Heart left ventricle (tissue), 13 donors: ENCODE measurements at regions not wholly inside any gene's neighbourhood (a gene's known extent, or its start where the extent isn't known, plus 50 kb on each side); places are given as distances from the start of the nearest gene placed in this dataset.

Source experiments
- POLR2A ChIP-seq, 2 donors: fragments of 450-650 bp; IDR thresholded peaks; one replicate each; pipeline ENCODE4 v1.6.1; 2017; ENCODE audit warnings: antibody characterized with exemption in 2 of 2, mild to moderate bottlenecking in 2 of 2, moderate library complexity in 2 of 2
- TF ChIP-seq, protein P1 (sequence below), 12 donors: fragments of 200-600 bp; sonication (generic) in 4 of 12; IDR thresholded peaks; one replicate each; pipeline versions ENCODE4 v1.5.0 to v1.8.0; 2018 to 2022; ENCODE audit warnings: antibody characterized with exemption in 12 of 12, mild to moderate bottlenecking in 5 of 12
- donor health status: ischemic (EF 13 %, LVEDD 7.1; RV severe dilation, severe dysfunction).
- donor health status: DM: no; HTN: yes; CAD: no.
- donor health status: DM: no; HTN: no; CAD: no.
- donor health status: ischemic (EF 25% LVEDD 6.9; RV normal size, moderate dysfunction).
- donor health status: ischemic (EF 25% LVEDD 5.7; RV mildly dilated, moderate dysfunction).
- donor health status: ischemic (EF 35%, LVEDD 5.7; RV mildly dilated, moderate dysfunction).
- donor health status: nonischemic (EF 11% LVEDD 7.7; RV severe dilation, severe dysfunction).
- donor health status: DM: yes; HTN: yes; CAD: no.
- donor health status: PGD.
- donor health status: ischemic (EF 29% LVEDD 5.4; RV normal size, mild dysfunction).
- donor health status: nonischemic (EF 23%, LVEDD 6.1; RV moderate dilation, normal function).

GRCh38 chr9:88922091-88922490 lies 69.2 kb upstream of the S1PR3 start:
- TF ChIP-seq, protein P1, sequence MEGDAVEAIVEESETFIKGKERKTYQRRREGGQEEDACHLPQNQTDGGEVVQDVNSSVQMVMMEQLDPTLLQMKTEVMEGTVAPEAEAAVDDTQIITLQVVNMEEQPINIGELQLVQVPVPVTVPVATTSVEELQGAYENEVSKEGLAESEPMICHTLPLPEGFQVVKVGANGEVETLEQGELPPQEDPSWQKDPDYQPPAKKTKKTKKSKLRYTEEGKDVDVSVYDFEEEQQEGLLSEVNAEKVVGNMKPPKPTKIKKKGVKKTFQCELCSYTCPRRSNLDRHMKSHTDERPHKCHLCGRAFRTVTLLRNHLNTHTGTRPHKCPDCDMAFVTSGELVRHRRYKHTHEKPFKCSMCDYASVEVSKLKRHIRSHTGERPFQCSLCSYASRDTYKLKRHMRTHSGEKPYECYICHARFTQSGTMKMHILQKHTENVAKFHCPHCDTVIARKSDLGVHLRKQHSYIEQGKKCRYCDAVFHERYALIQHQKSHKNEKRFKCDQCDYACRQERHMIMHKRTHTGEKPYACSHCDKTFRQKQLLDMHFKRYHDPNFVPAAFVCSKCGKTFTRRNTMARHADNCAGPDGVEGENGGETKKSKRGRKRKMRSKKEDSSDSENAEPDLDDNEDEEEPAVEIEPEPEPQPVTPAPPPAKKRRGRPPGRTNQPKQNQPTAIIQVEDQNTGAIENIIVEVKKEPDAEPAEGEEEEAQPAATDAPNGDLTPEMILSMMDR (IDR thresholded peaks at IDR 0.05): no peak
- no peak for TF ChIP-seq POLR2A (IDR thresholded peaks at IDR 0.05)
